Stimulated activated effector memory CD8-positive, alpha-beta T cell treated with anti-CD3 and anti-CD28 coated beads, Interleukin-12 subunit alpha, Interleukin-12 subunit beta, amount 100 ng/mL, for 72 hours (primary cell): ENCODE measurements at regions not wholly inside any gene's neighbourhood (a gene's known extent, or its start where the extent isn't known, plus 50 kb on each side); places are given as distances from the start of the nearest gene placed in this dataset.
A peak's percentile ranks its signal among the peaks of the same experiment; 100 is the strongest.

Source experiments
- ATAC-seq: fragments of 150-1000 bp; cut with Tn5 transposase; 2 replicates; pipeline ENCODE4 v1.10.0; 2021
- DNase-seq, 2 donors: peaks; one replicate each; pipeline ENCODE4 v3.0.0; 2021 to 2022; ENCODE audit warnings: low spot score in 2 of 2
- H3K27ac Mint-ChIP-seq: one replicate; pipeline ENCODE4 v1.8.0; 2022; ENCODE audit warnings: mild to moderate bottlenecking, mixed read lengths
- H3K36me3 Mint-ChIP-seq: one replicate; pipeline ENCODE4 v1.8.0; 2022; ENCODE audit warnings: mild to moderate bottlenecking, mixed read lengths
- H3K4me1 Mint-ChIP-seq: one replicate; pipeline ENCODE4 v1.8.0; 2022; ENCODE audit warnings: mixed read lengths
- H3K4me3 Mint-ChIP-seq: one replicate; pipeline ENCODE4 v1.8.0; 2022; ENCODE audit warnings: mild to moderate bottlenecking, mixed read lengths
- H3K9me3 Mint-ChIP-seq: one replicate; pipeline ENCODE4 v1.8.0; 2022; ENCODE audit warnings: mixed read lengths

DNA sequence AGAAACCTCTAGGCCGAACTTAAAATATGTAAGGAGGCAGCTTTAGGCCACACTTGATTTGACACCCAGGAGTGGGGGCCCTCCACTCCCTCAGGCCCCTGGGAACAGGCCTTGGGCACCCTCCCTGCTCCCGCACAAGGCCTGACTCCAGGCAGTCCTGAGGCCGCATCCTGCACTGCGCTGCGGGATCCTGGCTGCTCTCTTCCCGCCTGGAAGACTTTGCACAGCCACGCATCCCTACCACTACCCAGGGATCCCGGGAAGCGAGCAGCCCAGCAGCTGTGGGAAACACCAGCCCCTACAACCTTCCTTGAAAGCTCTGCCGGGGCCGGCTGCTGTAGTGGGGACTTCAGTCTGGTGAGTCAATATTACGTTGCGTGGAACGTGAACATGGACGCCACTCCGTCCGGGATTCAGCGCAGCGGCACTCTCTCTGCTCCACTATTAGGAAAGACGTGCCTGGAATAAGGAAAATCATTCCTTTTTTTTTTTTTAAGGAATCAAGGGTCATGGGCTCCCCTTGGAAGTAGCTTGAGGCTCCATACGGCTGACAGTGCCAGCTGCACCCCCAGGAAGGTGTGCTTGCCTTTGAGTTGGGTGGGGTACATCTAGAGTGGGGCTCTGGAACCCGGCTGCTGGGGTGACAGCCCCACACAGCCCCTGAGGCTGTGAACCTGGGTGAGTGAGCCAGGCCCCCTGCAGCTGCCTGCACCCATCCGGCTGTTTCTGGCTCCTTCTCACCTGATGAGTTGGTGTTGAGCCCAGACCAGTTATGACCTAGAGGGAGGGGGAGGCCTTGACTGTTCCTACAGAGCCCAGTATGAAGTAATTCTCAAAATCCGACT is 119.2 kb upstream of the TMEM18 start:
- Mint-ChIP-seq H3K9me3 (no peaks in the 10 kb centered on the region), H3K36me3 (no peaks in the 10 kb centered on the region), H3K4me3 (no peak overlapping the region), H3K27ac (no peak overlapping the region), H3K4me1 (no peaks in the 10 kb centered on the region)
- DNase-seq (no peak), ATAC-seq (peak; percentile 16)

DNA sequence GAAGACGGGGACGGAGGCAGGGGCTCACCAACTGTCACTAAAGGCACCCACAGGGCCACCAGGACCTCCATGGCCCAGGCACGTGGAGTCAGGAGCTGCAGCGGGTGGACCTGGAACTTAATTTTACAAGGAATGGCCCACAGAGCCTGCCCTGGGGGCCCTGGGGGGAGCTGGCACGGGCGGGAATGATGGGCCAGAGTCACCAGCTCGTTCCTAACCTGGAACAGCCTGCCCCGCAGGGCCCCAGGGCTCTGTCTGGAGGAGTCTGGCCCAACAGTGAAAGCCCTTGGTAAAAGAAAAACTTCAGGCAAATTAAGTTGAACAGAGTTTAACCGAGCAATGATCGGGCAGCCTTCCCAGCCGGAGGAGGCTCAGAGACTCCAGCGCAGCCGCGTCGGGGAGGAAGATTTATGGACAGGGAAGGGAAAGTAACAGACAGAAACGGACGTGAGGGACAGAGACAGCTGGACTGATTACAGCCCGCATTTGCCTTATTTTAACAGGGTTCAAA is 118.4 kb upstream of the TMEM18 start:
- no peak overlapping the region for H3K4me3 Mint-ChIP-seq
- H3K9me3 Mint-ChIP-seq: no peaks in the 10 kb centered on the region
- no peaks in the 10 kb centered on the region for H3K36me3 Mint-ChIP-seq
- no peaks in the 10 kb centered on the region for H3K4me1 Mint-ChIP-seq
- DNase-seq (no peak), ATAC-seq (no peak)
- no peak overlapping the region for H3K27ac Mint-ChIP-seq

- Mint-ChIP-seq H3K4me3 (no peak overlapping the region), H3K27ac (no peak overlapping the region), H3K9me3 (no peaks in the 10 kb centered on the region), H3K4me1 (no peaks in the 10 kb centered on the region), H3K36me3 (no peaks in the 10 kb centered on the region)
- ATAC-seq (no peak), DNase-seq (no peak)
These were observed 117.5 kb upstream of the TMEM18 start for GRCh38 chr2:794554-795241.

DNA sequence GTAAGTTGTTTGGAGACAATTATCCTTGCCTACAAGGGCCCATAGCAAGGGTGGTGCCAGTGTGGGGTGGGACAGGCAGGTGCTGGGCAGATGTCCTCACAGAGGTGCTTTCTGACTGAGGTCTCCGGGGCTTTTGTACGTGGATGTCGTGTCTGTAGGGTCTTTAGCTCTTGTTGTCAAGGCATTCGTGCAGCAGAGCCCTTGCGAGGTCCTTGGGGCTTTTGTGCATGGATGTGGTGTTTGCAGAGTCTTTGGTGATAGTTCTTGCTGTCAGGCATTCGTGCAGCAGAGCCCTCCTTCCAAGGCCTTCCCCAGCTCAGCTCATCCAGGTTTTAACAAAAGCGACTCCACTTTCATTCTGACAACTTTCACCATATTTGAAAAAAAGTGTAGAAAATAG is 116.0 kb upstream of the TMEM18 start:
- no peak overlapping the region for H3K27ac Mint-ChIP-seq
- no peaks in the 10 kb centered on the region for H3K9me3 Mint-ChIP-seq
- ATAC-seq (no peak), DNase-seq (peak in 1 of 2 donors; percentile 25)
- H3K4me3 Mint-ChIP-seq: no peak overlapping the region
- no peaks in the 10 kb centered on the region for H3K4me1 Mint-ChIP-seq
- H3K36me3 Mint-ChIP-seq: no peaks in the 10 kb centered on the region

DNA sequence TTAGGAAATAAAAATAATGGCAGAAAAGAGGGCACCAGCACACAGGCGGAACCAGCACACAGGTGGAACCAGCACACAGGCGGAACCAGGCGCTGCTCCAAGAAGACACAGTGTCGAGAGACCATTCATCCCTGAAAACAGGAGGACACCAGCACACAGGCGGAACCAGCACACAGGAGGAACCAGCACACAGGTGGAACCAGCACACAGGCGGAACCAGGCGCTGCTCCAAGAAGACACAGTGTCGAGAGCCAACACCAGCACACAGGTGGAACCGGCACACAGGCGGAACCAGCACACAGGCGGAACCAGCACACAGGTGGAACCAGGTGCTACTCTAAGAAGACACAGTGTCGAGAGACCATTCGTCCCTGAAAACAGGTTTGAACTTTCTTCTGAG is 115.5 kb upstream of the TMEM18 start:
- Mint-ChIP-seq H3K36me3 (no peaks in the 10 kb centered on the region), H3K4me3 (no peak overlapping the region), H3K4me1 (no peaks in the 10 kb centered on the region), H3K27ac (no peak overlapping the region), H3K9me3 (no peaks in the 10 kb centered on the region)
- ATAC-seq (no peak), DNase-seq (no peak)

DNA sequence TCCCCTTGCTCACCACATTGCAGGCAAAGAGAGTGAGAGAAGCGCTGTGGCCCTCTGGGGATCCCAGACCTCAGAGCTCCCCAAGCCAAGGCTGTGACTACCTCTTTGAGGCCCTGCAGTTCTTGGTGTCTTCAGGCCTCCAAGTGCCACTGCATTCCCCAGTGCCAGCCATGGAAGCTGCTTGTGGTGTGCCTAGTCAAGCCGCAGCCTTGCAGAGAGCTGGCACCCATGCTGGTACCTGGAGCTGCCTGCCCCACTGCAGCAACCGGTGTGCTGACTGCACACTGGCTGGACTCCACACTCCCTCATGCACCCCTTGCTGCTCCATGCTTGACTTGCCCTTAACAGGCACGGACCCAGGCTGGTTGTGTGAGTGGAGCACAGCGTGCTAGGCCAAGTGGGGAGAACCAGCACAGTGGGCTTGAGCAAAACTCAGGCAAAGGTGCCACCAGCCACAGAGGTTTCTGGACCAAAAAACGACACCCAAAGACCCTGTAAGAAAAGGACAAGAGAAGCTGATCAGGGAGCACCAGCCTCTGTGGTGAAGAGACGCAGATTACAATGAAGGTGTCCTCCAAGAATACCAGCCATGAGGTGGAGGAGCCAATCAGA is 113.5 kb upstream of the TMEM18 start:
- ATAC-seq (peak; percentile 11), DNase-seq (peak in 1 of 2 donors; percentile 23)
- no peak overlapping the region for H3K27ac Mint-ChIP-seq
- no peaks in the 10 kb centered on the region for H3K36me3 Mint-ChIP-seq
- H3K9me3 Mint-ChIP-seq: no peaks in the 10 kb centered on the region
- H3K4me3 Mint-ChIP-seq: no peak overlapping the region
- no peaks in the 10 kb centered on the region for H3K4me1 Mint-ChIP-seq

- H3K4me1 Mint-ChIP-seq: no peaks in the 10 kb centered on the region
- H3K4me3 Mint-ChIP-seq: no peak overlapping the region
- H3K36me3 Mint-ChIP-seq: no peaks in the 10 kb centered on the region
- ATAC-seq (peak; percentile 42), DNase-seq (peak in 1 of 2 donors; percentile 25)
- H3K9me3 Mint-ChIP-seq: no peaks in the 10 kb centered on the region
- H3K27ac Mint-ChIP-seq: no peak overlapping the region
These were observed 112.9 kb upstream of the TMEM18 start for GRCh38 chr2:790081-790480.

DNA sequence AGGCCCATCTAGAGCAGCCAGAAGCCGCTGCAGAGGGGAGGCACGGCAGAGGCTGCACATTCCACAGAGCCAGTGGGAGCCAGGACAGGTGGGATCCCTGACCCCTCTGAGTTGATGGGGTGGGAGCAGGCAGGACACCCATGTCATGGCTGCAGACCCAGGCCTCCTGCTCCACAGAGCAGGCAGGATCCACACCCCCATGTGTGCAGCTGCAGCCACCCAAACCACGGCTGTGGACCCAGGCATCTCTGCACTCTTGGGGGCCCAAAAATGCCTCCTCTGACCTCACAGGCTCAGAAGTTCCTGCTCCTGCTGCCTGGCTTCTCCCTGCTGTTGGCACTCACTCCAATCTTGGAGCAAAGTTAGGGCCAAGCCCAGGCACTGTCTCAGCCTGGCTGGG is 112.3 kb upstream of the TMEM18 start:
- Mint-ChIP-seq H3K9me3 (no peaks in the 10 kb centered on the region), H3K27ac (no peak overlapping the region), H3K36me3 (no peaks in the 10 kb centered on the region), H3K4me3 (no peak overlapping the region), H3K4me1 (no peaks in the 10 kb centered on the region)
- no peak for DNase-seq
- peak; percentile 31 for ATAC-seq

- DNase-seq (peak in 1 of 2 donors; percentile 17), ATAC-seq (no peak)
- peaks cover 2% of the 10 kb centered on the region for H3K9me3 Mint-ChIP-seq
- H3K4me3 Mint-ChIP-seq: no peak overlapping the region
- H3K36me3 Mint-ChIP-seq: no peaks in the 10 kb centered on the region
- H3K4me1 Mint-ChIP-seq: no peaks in the 10 kb centered on the region
- H3K27ac Mint-ChIP-seq: no peak overlapping the region
These were observed 111.2 kb upstream of the TMEM18 start for GRCh38 chr2:788227-789032.

DNA sequence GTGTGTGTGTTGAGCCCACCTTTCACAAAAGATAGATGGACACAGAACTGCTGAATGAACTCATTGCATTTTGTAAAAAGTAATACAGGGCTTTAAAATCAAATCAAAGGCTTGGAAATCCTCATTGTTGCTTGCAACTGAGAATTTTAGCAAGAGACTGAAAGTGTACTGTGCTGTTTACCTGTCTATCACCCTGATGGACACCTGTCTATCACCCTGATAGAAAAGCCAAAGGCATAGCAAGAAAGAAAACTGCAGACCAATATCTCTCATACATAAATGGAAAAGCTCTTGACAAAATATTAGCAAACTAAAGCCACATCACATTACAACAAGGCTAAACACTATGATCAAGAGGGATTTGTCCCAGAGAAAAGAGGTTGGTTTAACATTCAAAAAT is 107.5 kb upstream of the TMEM18 start:
- Mint-ChIP-seq H3K4me3 (no peak overlapping the region), H3K9me3 (peaks cover 4% of the 10 kb centered on the region), H3K36me3 (no peaks in the 10 kb centered on the region), H3K27ac (no peak overlapping the region), H3K4me1 (no peaks in the 10 kb centered on the region)
- DNase-seq (no peak), ATAC-seq (no peak)

GRCh38 chr2:780581-780980 is 103.4 kb upstream of the TMEM18 start:
- H3K36me3 Mint-ChIP-seq: no peaks in the 10 kb centered on the region
- H3K4me3 Mint-ChIP-seq: no peak overlapping the region
- H3K9me3 Mint-ChIP-seq: peaks cover 4% of the 10 kb centered on the region
- no peak for ATAC-seq
- no peak overlapping the region for H3K27ac Mint-ChIP-seq
- no peak for DNase-seq
- H3K4me1 Mint-ChIP-seq: no peaks in the 10 kb centered on the region

- H3K27ac Mint-ChIP-seq: no peak overlapping the region
- DNase-seq: peak in 1 of 2 donors; percentile 26
- H3K4me3 Mint-ChIP-seq: no peak overlapping the region
- no peak for ATAC-seq
- H3K9me3 Mint-ChIP-seq: peaks cover 4% of the 10 kb centered on the region
- no peaks in the 10 kb centered on the region for H3K4me1 Mint-ChIP-seq
- H3K36me3 Mint-ChIP-seq: no peaks in the 10 kb centered on the region
These were observed 102.8 kb upstream of the TMEM18 start for GRCh38 chr2:780002-780401.

GRCh38 chr2:778731-779350 is 101.6 kb upstream of the TMEM18 start:
- DNase-seq (no peak), ATAC-seq (no peak)
- H3K27ac Mint-ChIP-seq: no peak overlapping the region
- no peaks in the 10 kb centered on the region for H3K4me1 Mint-ChIP-seq
- H3K4me3 Mint-ChIP-seq: no peak overlapping the region
- no peaks in the 10 kb centered on the region for H3K36me3 Mint-ChIP-seq
- H3K9me3 Mint-ChIP-seq: peaks cover 4% of the 10 kb centered on the region

DNA sequence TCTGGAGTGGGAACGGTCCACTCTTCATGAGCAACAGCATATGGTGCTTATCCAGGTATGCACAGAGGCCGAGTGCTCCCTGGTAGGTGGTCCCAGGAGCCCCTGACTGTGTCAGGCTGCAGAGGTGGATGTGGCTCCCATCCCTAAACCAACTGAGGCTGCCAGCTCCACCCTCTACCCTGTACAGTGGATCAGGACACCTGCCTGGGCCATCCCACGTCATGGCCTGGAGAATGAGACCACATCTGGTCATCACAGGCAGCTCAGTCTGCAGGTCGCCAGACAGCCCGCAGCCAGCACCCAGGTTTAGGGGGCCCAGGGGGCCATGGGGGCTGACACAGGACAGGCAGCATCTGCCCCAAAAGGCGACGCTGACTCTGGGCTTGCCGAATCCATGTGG is 100.3 kb upstream of the TMEM18 start:
- no peaks in the 10 kb centered on the region for H3K36me3 Mint-ChIP-seq
- ATAC-seq: peak; percentile 29
- H3K9me3 Mint-ChIP-seq: no peaks in the 10 kb centered on the region
- DNase-seq: no peak
- no peak overlapping the region for H3K4me3 Mint-ChIP-seq
- H3K4me1 Mint-ChIP-seq: no peaks in the 10 kb centered on the region
- H3K27ac Mint-ChIP-seq: no peak overlapping the region

GRCh38 chr2:777051-777450 is 99.8 kb upstream of the TMEM18 start:
- Mint-ChIP-seq H3K4me1 (no peaks in the 10 kb centered on the region), H3K4me3 (no peak overlapping the region), H3K27ac (no peak overlapping the region), H3K9me3 (no peaks in the 10 kb centered on the region), H3K36me3 (no peaks in the 10 kb centered on the region)
- ATAC-seq: no peak
- DNase-seq: peak in 1 of 2 donors; percentile 36
